ENCODE measurements at regions not wholly inside any gene's neighbourhood (a gene's known extent, or its start where the extent isn't known, plus 50 kb on each side); places are given as distances from the start of the nearest gene placed in this dataset.

- peaks cover 5 to 15% (median 7%) of the 10 kb centered on the region in 5 donors for H3K9me3 Mint-ChIP-seq
- DNase-seq = no peak
- ChIA-PET POLR2A (no interaction called here), CTCF (no interaction called here)
- H3K4me1 Mint-ChIP-seq = no peaks in the 10 kb centered on the region
- H3K4me3 ChIP-seq (ENCODE audit: low read length) = no peak overlapping the region
- no peaks in the 10 kb centered on the region for H3K27me3 ChIP-seq (ENCODE audit: insufficient read depth, low read length, poor library complexity, severe bottlenecking)
- no peak overlapping the region for H3K4me3 Mint-ChIP-seq
- no peaks in the 10 kb centered on the region for H3K9me3 ChIP-seq (ENCODE audit: low read length)
- H3K36me3 Mint-ChIP-seq = no peaks in the 10 kb centered on the region
- no peaks in the 10 kb centered on the region for H3K27me3 Mint-ChIP-seq
- no peaks in the 10 kb centered on the region for H3K36me3 ChIP-seq (ENCODE audit: insufficient read depth, low read length)
- no peak overlapping the region for H3K27ac Mint-ChIP-seq
- no peak overlapping the region for H3K27ac ChIP-seq (ENCODE audit: low read depth, low read length)
- no peaks in the 10 kb centered on the region for H3K4me1 ChIP-seq (ENCODE audit: insufficient read depth, low read length)
Observed at GRCh38 chr4:127194281-127194680, 438.5 kb upstream of the INTU start.

GRCh38 chr4:127196655-127197352 is 436.0 kb upstream of the INTU start:
- H3K36me3 ChIP-seq (ENCODE audit: insufficient read depth, low read length) = no peaks in the 10 kb centered on the region
- peaks cover 0 to 12% (median 7%) of the 10 kb centered on the region in 5 donors for H3K9me3 Mint-ChIP-seq
- no peak overlapping the region for H3K27ac ChIP-seq (ENCODE audit: low read depth, low read length)
- no peak overlapping the region for H3K4me3 Mint-ChIP-seq
- ChIA-PET POLR2A (no interaction called here), CTCF (no interaction called here)
- no peak overlapping the region for H3K4me3 ChIP-seq (ENCODE audit: low read length)
- H3K27me3 ChIP-seq (ENCODE audit: insufficient read depth, low read length, poor library complexity, severe bottlenecking) = no peaks in the 10 kb centered on the region
- no peaks in the 10 kb centered on the region for H3K36me3 Mint-ChIP-seq
- no peaks in the 10 kb centered on the region for H3K9me3 ChIP-seq (ENCODE audit: low read length)
- DNase-seq = no peak
- no peaks in the 10 kb centered on the region for H3K4me1 Mint-ChIP-seq
- no peak overlapping the region for H3K27ac Mint-ChIP-seq
- H3K27me3 Mint-ChIP-seq = no peaks in the 10 kb centered on the region
- no peaks in the 10 kb centered on the region for H3K4me1 ChIP-seq (ENCODE audit: insufficient read depth, low read length)

GRCh38 chr4:127203562-127204200 is 429.1 kb upstream of the INTU start:
- Histone ChIP-seq H3K4me1 (ENCODE audit: insufficient read depth, low read length) (no peaks in the 10 kb centered on the region), H3K9me3 (ENCODE audit: low read length) (no peaks in the 10 kb centered on the region), H3K4me3 (ENCODE audit: low read length) (no peak overlapping the region), H3K27me3 (ENCODE audit: insufficient read depth, low read length, poor library complexity, severe bottlenecking) (no peaks in the 10 kb centered on the region), H3K27ac (ENCODE audit: low read depth, low read length) (no peak overlapping the region), H3K36me3 (ENCODE audit: insufficient read depth, low read length) (no peaks in the 10 kb centered on the region)
- Mint-ChIP-seq H3K4me1 (no peaks in the 10 kb centered on the region), H3K27ac (no peak overlapping the region), H3K27me3 (no peaks in the 10 kb centered on the region), H3K9me3 (peaks cover 0 to 7% (median 4%) of the 10 kb centered on the region in 5 donors), H3K36me3 (no peaks in the 10 kb centered on the region), H3K4me3 (no peak overlapping the region)
- POLR2A ChIA-PET = no interaction called here
- CTCF ChIA-PET = no interaction called here
- no peak for DNase-seq

- H3K27ac Mint-ChIP-seq = no peak overlapping the region
- POLR2A ChIA-PET = no interaction called here
- no peaks in the 10 kb centered on the region for H3K27me3 Mint-ChIP-seq
- no peaks in the 10 kb centered on the region for H3K4me1 Mint-ChIP-seq
- peaks cover 0 to 8% (median 4%) of the 10 kb centered on the region in 5 donors for H3K9me3 Mint-ChIP-seq
- Histone ChIP-seq H3K9me3 (ENCODE audit: low read length) (no peaks in the 10 kb centered on the region), H3K36me3 (ENCODE audit: insufficient read depth, low read length) (no peaks in the 10 kb centered on the region), H3K4me1 (ENCODE audit: insufficient read depth, low read length) (no peaks in the 10 kb centered on the region), H3K4me3 (ENCODE audit: low read length) (no peak overlapping the region), H3K27me3 (ENCODE audit: insufficient read depth, low read length, poor library complexity, severe bottlenecking) (no peaks in the 10 kb centered on the region), H3K27ac (ENCODE audit: low read depth, low read length) (no peak overlapping the region)
- H3K36me3 Mint-ChIP-seq = no peaks in the 10 kb centered on the region
- CTCF ChIA-PET = no interaction called here
- no peak overlapping the region for H3K4me3 Mint-ChIP-seq
- DNase-seq = no peak
Observed at GRCh38 chr4:127204322-127204721, 428.4 kb upstream of the INTU start.

GRCh38 chr4:127209580-127210095 is 423.1 kb upstream of the INTU start:
- no peaks in the 10 kb centered on the region for H3K9me3 ChIP-seq (ENCODE audit: low read length)
- H3K36me3 Mint-ChIP-seq = no peaks in the 10 kb centered on the region
- H3K4me3 Mint-ChIP-seq = no peak overlapping the region
- H3K27me3 Mint-ChIP-seq = no peaks in the 10 kb centered on the region
- H3K27ac Mint-ChIP-seq = no peak overlapping the region
- CTCF ChIA-PET = no interaction called here
- H3K9me3 Mint-ChIP-seq = peaks cover 1 to 9% (median 3%) of the 10 kb centered on the region in 5 donors
- no peaks in the 10 kb centered on the region for H3K4me1 Mint-ChIP-seq
- DNase-seq = no peak
- no peaks in the 10 kb centered on the region for H3K4me1 ChIP-seq (ENCODE audit: insufficient read depth, low read length)
- H3K36me3 ChIP-seq (ENCODE audit: insufficient read depth, low read length) = no peaks in the 10 kb centered on the region
- H3K4me3 ChIP-seq (ENCODE audit: low read length) = no peak overlapping the region
- POLR2A ChIA-PET = no interaction called here
- H3K27ac ChIP-seq (ENCODE audit: low read depth, low read length) = no peak overlapping the region
- H3K27me3 ChIP-seq (ENCODE audit: insufficient read depth, low read length, poor library complexity, severe bottlenecking) = no peaks in the 10 kb centered on the region

GRCh38 chr4:127210893-127211649 is 421.7 kb upstream of the INTU start:
- Mint-ChIP-seq H3K27ac (no peak overlapping the region), H3K27me3 (no peaks in the 10 kb centered on the region), H3K4me1 (no peaks in the 10 kb centered on the region), H3K4me3 (no peak overlapping the region), H3K36me3 (no peaks in the 10 kb centered on the region), H3K9me3 (peaks cover 1 to 15% (median 5%) of the 10 kb centered on the region in 5 donors)
- ChIA-PET CTCF (no interaction called here), POLR2A (no interaction called here)
- Histone ChIP-seq H3K4me1 (ENCODE audit: insufficient read depth, low read length) (no peaks in the 10 kb centered on the region), H3K27ac (ENCODE audit: low read depth, low read length) (no peak overlapping the region), H3K4me3 (ENCODE audit: low read length) (no peak overlapping the region), H3K36me3 (ENCODE audit: insufficient read depth, low read length) (no peaks in the 10 kb centered on the region), H3K27me3 (ENCODE audit: insufficient read depth, low read length, poor library complexity, severe bottlenecking) (no peaks in the 10 kb centered on the region), H3K9me3 (ENCODE audit: low read length) (no peaks in the 10 kb centered on the region)
- DNase-seq = no peak

GRCh38 chr4:127211650-127212560 is 420.9 kb upstream of the INTU start:
- ChIA-PET POLR2A (no interaction called here), CTCF (no interaction called here)
- no peak overlapping the region for H3K27ac ChIP-seq (ENCODE audit: low read depth, low read length)
- Mint-ChIP-seq H3K27ac (no peak overlapping the region), H3K36me3 (no peaks in the 10 kb centered on the region), H3K9me3 (peaks cover 1 to 16% (median 5%) of the 10 kb centered on the region in 5 donors), H3K4me1 (no peaks in the 10 kb centered on the region), H3K4me3 (no peak overlapping the region), H3K27me3 (no peaks in the 10 kb centered on the region)
- H3K9me3 ChIP-seq (ENCODE audit: low read length) = no peaks in the 10 kb centered on the region
- DNase-seq = no peak
- no peaks in the 10 kb centered on the region for H3K36me3 ChIP-seq (ENCODE audit: insufficient read depth, low read length)
- H3K27me3 ChIP-seq (ENCODE audit: insufficient read depth, low read length, poor library complexity, severe bottlenecking) = no peaks in the 10 kb centered on the region
- no peak overlapping the region for H3K4me3 ChIP-seq (ENCODE audit: low read length)
- H3K4me1 ChIP-seq (ENCODE audit: insufficient read depth, low read length) = no peaks in the 10 kb centered on the region
